ENCODE measurements at regions not wholly inside any gene's neighbourhood (a gene's known extent, or its start where the extent isn't known, plus 50 kb on each side); places are given as distances from the start of the nearest gene placed in this dataset.

DNA sequence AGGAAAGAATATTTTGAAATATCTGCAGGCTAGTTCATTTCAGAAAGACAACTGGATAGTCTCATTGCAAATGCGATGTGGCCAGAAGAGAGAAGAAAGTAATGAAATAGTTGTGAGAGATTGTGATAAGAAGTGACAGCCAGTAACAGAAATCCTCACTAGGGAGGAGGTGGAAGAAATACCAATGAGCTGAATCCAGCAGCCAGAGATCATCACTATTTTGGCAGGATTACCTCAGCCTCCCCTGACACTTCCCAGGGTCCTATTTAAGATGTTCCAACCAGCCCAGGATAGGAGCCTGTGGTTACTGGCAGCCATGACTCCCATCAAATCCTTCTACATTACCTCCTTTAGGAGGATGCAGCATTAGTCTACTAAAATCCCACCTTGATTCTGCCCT is 76.7 kb upstream of the ARHGAP24 start:
- TF ChIP-seq, protein P1, sequence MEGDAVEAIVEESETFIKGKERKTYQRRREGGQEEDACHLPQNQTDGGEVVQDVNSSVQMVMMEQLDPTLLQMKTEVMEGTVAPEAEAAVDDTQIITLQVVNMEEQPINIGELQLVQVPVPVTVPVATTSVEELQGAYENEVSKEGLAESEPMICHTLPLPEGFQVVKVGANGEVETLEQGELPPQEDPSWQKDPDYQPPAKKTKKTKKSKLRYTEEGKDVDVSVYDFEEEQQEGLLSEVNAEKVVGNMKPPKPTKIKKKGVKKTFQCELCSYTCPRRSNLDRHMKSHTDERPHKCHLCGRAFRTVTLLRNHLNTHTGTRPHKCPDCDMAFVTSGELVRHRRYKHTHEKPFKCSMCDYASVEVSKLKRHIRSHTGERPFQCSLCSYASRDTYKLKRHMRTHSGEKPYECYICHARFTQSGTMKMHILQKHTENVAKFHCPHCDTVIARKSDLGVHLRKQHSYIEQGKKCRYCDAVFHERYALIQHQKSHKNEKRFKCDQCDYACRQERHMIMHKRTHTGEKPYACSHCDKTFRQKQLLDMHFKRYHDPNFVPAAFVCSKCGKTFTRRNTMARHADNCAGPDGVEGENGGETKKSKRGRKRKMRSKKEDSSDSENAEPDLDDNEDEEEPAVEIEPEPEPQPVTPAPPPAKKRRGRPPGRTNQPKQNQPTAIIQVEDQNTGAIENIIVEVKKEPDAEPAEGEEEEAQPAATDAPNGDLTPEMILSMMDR (IDR thresholded peaks at IDR 0.05 in 4 of 5, conservative IDR thresholded peaks at IDR 0.05 in 1 of 5) = no peak
- no peak for TF ChIP-seq POLR2A (IDR thresholded peaks at IDR 0.05)
